Liver (tissue), 8 donors: ENCODE measurements at regions not wholly inside any gene's neighbourhood (a gene's known extent, or its start where the extent isn't known, plus 50 kb on each side); places are given as distances from the start of the nearest gene placed in this dataset.

Source experiments
- DNase-seq: peaks from one replicate; pipeline ENCODE4 v3.0.0-alpha.2; 2017; ENCODE audit warnings: low spot score
- H3K27ac ChIP-seq, 2 donors: one replicate each; pipeline ENCODE4 v1.7.0; 2013; ENCODE audit warnings: inconsistent platforms in 2 of 2, low read length in 2 of 2, control low read depth in 1 of 2, low read depth in 1 of 2, mild to moderate bottlenecking in 1 of 2
- H3K27me3 ChIP-seq, 4 donors: one replicate each; pipeline versions ENCODE4 v1.6.1 to v1.7.0; 2013; ENCODE audit warnings: low read length in 3 of 4, inconsistent platforms in 1 of 4, mild to moderate bottlenecking in 1 of 4, moderate library complexity in 1 of 4; ENCODE audit not compliant: control insufficient read depth in 4 of 4, insufficient read depth in 4 of 4
- H3K36me3 ChIP-seq, 4 donors: one replicate each; pipeline versions ENCODE4 v1.6.1 to v1.7.0; 2013; ENCODE audit warnings: low read length in 3 of 4, mild to moderate bottlenecking in 3 of 4, low read depth in 1 of 4, moderate library complexity in 1 of 4; ENCODE audit not compliant: control insufficient read depth in 4 of 4, insufficient read depth in 3 of 4
- H3K4me1 ChIP-seq, 4 donors: one replicate each; pipeline versions ENCODE4 v1.6.1 to v1.7.0; 2013; ENCODE audit warnings: low read length in 3 of 4, mild to moderate bottlenecking in 3 of 4, moderate library complexity in 1 of 4; ENCODE audit not compliant: control insufficient read depth in 4 of 4, insufficient read depth in 4 of 4
- H3K4me3 ChIP-seq, 3 donors: one replicate each; pipeline versions ENCODE4 v1.6.1 to v1.7.0; 2013; ENCODE audit warnings: low read length in 3 of 3, control low read depth in 1 of 3, low read depth in 1 of 3, mild to moderate bottlenecking in 1 of 3
- H3K9ac ChIP-seq, 2 donors: one replicate each; pipeline ENCODE4 v1.7.0; 2013; ENCODE audit warnings: low read length in 2 of 2, mild to moderate bottlenecking in 2 of 2, moderate library complexity in 2 of 2, control low read depth in 1 of 2, low read depth in 1 of 2
- H3K9me3 ChIP-seq, 4 donors: one replicate each; pipeline versions ENCODE4 v1.6.1 to v1.7.0; 2013; ENCODE audit warnings: low read length in 3 of 4; ENCODE audit not compliant: control insufficient read depth in 4 of 4
- ATF3 ChIP-seq: IDR thresholded peaks from 2 replicates; pipeline ENCODE4 v1.6.1; 2016; ENCODE audit warnings: antibody characterized with exemption
- CTCF ChIP-seq: fragments of 150-350 bp; IDR thresholded peaks from 2 replicates; pipeline ENCODE4 v1.5.1; 2017; ENCODE audit warnings: improper control_type of control experiment, low read depth, low read length; ENCODE audit not compliant: missing input control
- EGR1 ChIP-seq, 2 donors: IDR thresholded peaks; 2 replicates each; pipeline ENCODE4 v1.6.1; 2016 to 2018; ENCODE audit warnings: antibody characterized with exemption in 2 of 2, low read depth in 2 of 2
- FOXA1 ChIP-seq: IDR thresholded peaks from 2 replicates; pipeline ENCODE4 v1.6.1; 2016; ENCODE audit warnings: antibody characterized with exemption
- FOXA2 ChIP-seq: IDR thresholded peaks from 2 replicates; pipeline ENCODE4 v1.6.1; 2016; ENCODE audit warnings: antibody characterized with exemption
- GABPA ChIP-seq, 2 donors: IDR thresholded peaks in 1 of 2; conservative IDR thresholded peaks in 1 of 2; 2 replicates each; pipeline ENCODE4 v1.6.1; 2016; ENCODE audit warnings: antibody characterized with exemption in 2 of 2, mild to moderate bottlenecking in 1 of 2, moderate library complexity in 1 of 2
- HNF4G ChIP-seq: IDR thresholded peaks from 2 replicates; pipeline ENCODE4 v1.6.1; 2016; ENCODE audit warnings: antibody characterized with exemption
- MAX ChIP-seq: IDR thresholded peaks from 2 replicates; pipeline ENCODE4 v1.6.1; 2016; ENCODE audit warnings: antibody characterized with exemption
- NR2F2 ChIP-seq: IDR thresholded peaks from 2 replicates; pipeline ENCODE4 v1.6.1; 2016; ENCODE audit warnings: antibody characterized with exemption
- RAD21 ChIP-seq, 2 donors: IDR thresholded peaks; 2 replicates each; pipeline ENCODE4 v1.6.1; 2016; ENCODE audit warnings: antibody characterized with exemption in 2 of 2, mild to moderate bottlenecking in 2 of 2
- REST ChIP-seq: IDR thresholded peaks from 2 replicates; pipeline ENCODE4 v1.6.1; 2016; ENCODE audit warnings: antibody characterized with exemption, mild to moderate bottlenecking
- RXRA ChIP-seq, 2 donors: IDR thresholded peaks; 2 replicates each; pipeline ENCODE4 v1.6.1; 2017 to 2018; ENCODE audit warnings: antibody characterized with exemption in 2 of 2, mild to moderate bottlenecking in 1 of 2
- SP1 ChIP-seq: IDR thresholded peaks from 2 replicates; pipeline ENCODE4 v1.6.1; 2018; ENCODE audit warnings: antibody characterized with exemption, mild to moderate bottlenecking
- TAF1 ChIP-seq: conservative IDR thresholded peaks from 2 replicates; pipeline ENCODE4 v1.6.1; 2016; ENCODE audit warnings: antibody characterized with exemption, mild to moderate bottlenecking
- YY1 ChIP-seq: IDR thresholded peaks from 2 replicates; pipeline ENCODE4 v1.6.1; 2016; ENCODE audit warnings: antibody characterized with exemption, mild to moderate bottlenecking
- ZBTB33 ChIP-seq: IDR thresholded peaks from 2 replicates; pipeline ENCODE4 v1.6.1; 2016; ENCODE audit warnings: antibody characterized with exemption
- WGBS: extraction: QIAGEN DNeasy Blood & Tissue Kit; methylation state at CpG from one replicate; pipeline ENCODE4 v1.1.7; 2013; 5-methylcytosine and 5-hydroxymethylcytosine counted together
- donor health status: healthy.
- donor health status: healthy.
- donor health status: healthy.
- donor health status: healthy.
- donor health status: healthy.

- no peak for TF ChIP-seq REST
Measured at GRCh38 chr2:433216-433615, 145.3 kb upstream of the ALKAL2 start (continued).

GRCh38 chr2:430291-431040, 142.6 kb upstream of the ALKAL2 start:
- DNase-seq, result no peak
- no peaks in the 10 kb centered on the region for H3K9me3 ChIP-seq
- WGBS, result 66% methylated on average over 20 of the region's 20 CpGs
- no peaks in the 10 kb centered on the region for H3K36me3 ChIP-seq
- no peak overlapping the region for H3K27ac ChIP-seq
- peaks cover 0 to 5% (median 0%) of the 10 kb centered on the region in 4 donors for H3K27me3 ChIP-seq
- no peak overlapping the region for H3K9ac ChIP-seq
- no peak overlapping the region for H3K4me3 ChIP-seq
- H3K4me1 ChIP-seq, result no peaks in the 10 kb centered on the region
- TF ChIP-seq ATF3 (no peak), TAF1 (no peak), SP1 (no peak), YY1 (no peak), ZBTB33 (no peak), FOXA2 (no peak), EGR1 (IDR thresholded peaks at IDR 0.05; ENCODE audit: low read depth in 2 of 2) (no peak), FOXA1 (no peak), REST (no peak), GABPA (IDR thresholded peaks at IDR 0.05 in 1 of 2, conservative IDR thresholded peaks at IDR 0.05 in 1 of 2) (no peak), NR2F2 (no peak), CTCF (no peak), MAX (no peak), HNF4G (no peak), RXRA (IDR thresholded peaks at IDR 0.05) (no peak), RAD21 (IDR thresholded peaks at IDR 0.05) (no peak)
